ENCODE measurements at regions not wholly inside any gene's neighbourhood (a gene's known extent, or its start where the extent isn't known, plus 50 kb on each side); places are given as distances from the start of the nearest gene placed in this dataset.

GRCh38 chr7:47145186-47145725 lies 436.7 kb downstream of the TNS3 start:
- DNase-seq, result no peak

DNA sequence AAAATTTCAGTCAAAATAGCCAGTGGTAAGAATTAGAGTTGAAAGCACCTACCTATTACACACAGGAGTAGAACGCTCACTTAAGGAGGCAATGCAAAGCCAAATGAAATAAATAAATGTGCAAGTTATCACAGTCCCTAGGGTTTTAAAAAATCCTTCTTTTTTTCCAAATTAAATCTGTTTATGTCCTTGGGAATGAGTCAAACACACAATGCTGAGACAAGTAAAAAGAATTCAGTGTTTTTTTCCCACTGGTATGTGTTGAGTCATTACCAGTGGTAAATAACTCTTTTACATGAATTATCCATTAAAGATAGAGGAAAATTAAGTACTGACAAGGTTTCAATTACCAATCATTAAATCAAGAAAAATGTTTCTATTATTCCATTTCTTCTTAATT lies 438.6 kb downstream of the TNS3 start:
- DNase-seq, result no peak

- no peak for DNase-seq
These were observed 439.1 kb downstream of the TNS3 start for GRCh38 chr7:47142867-47143175.

DNA sequence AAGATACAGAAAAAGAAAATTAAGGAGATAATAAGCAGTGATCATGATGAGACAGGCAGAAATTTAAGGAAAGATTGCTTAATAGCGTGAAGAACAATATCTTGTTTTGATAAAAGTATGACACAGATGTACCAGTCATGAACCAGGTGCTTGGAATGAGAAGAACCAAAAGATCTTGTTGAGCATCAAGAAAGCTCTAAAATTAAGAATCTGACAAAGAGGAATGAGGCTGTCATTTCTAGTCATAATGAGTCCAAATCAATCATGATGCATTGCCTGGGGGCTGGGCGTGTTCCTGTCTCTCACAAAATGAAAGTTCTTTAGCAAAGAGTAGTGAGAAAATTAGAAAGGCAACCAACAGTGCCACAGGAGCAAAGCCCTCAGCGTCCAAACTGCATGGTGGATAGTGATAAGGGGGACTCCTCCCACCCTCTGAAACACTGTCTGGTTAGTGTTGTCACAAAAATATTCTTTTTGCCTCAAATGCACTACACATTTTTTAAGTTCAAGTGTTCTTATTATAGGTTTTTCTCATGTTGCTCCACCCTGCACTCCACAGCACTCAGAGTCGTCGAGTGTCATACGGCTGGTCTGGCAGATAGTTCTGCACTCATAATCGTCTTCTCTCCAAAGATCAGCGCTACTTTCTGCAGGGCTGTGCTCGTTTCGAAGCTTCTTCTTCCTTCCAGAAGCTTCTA lies 439.6 kb downstream of the TNS3 start:
- DNase-seq, result no peak

DNA sequence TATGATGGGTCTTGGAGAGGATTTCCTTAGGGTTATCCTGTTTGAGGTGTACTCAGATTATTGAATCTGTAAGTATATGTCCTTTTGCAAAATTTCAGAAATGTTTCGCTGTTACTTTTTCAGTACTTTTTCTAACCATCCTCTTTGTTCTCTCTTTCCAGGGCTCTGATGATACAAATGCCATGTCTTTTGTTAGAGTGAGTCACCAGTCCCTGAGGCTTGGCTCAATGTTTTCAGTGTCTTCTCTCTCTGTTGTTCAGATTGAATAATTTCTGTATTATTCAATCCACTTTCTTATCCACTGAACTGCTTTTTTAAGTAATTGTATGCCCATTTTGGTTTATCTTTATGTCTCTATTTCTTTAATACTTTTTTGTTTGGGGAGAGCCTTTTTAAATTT lies 449.4 kb downstream of the TNS3 start:
- DNase-seq, result no peak

- DNase-seq, result no peak
These were observed 453.2 kb downstream of the TNS3 start for GRCh38 chr7:47128700-47129099.

- no peak for DNase-seq
These were observed 456.4 kb downstream of the TNS3 start for GRCh38 chr7:47125529-47125928.

DNA sequence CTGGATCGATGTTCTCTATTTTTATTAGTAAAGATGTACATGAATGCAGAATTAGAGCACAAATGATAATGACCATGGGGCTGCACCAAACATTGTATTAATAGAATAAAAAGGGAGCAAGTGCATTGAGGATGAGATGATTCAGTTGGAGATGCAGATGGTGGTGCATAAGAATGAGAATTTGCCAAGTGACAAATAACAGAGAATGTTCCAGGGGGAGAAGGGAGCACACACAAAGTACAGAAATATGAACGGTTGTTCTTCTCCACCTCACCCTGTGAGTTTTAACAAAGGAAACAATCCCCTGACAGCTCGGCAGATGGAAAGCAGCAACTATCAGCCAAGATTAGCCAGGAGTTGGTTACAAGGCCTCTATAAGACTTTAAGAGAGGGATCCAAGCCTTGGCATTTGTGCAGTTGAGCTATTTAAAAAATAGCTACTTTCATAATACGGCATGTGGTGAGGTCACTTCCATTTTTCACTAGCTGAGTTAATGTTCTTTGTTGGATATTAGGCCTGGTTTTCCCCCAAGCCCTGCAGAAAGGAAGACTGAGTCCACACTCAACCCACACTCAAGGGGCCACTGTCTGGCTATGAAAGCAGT lies 462.5 kb downstream of the TNS3 start:
- DNase-seq, result no peak

DNA sequence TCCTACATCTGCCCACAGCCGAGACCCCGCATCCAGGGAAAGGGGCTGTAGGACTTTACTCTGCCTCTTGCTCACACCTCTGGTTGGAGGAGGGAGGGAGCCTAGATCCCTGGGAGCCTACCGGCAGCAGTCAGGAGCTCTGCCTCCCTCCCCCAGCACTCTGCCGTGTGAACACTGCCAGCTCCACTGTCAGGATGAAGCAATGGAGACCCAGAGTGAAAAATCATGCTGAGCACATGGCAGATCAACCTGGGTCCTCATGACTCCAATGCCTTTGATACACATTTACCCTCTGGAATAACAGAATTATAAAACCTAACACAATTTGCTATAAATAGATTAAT lies 477.7 kb downstream of the TNS3 start:
- DNase-seq, result no peak

GRCh38 chr7:47103498-47104205 lies 478.3 kb downstream of the TNS3 start:
- no peak for DNase-seq

- DNase-seq, result no peak
These were observed 479.5 kb downstream of the TNS3 start for GRCh38 chr7:47102331-47102841.

GRCh38 chr7:47100817-47101435 lies 481.0 kb downstream of the TNS3 start:
- peak; percentile 56 for DNase-seq

DNA sequence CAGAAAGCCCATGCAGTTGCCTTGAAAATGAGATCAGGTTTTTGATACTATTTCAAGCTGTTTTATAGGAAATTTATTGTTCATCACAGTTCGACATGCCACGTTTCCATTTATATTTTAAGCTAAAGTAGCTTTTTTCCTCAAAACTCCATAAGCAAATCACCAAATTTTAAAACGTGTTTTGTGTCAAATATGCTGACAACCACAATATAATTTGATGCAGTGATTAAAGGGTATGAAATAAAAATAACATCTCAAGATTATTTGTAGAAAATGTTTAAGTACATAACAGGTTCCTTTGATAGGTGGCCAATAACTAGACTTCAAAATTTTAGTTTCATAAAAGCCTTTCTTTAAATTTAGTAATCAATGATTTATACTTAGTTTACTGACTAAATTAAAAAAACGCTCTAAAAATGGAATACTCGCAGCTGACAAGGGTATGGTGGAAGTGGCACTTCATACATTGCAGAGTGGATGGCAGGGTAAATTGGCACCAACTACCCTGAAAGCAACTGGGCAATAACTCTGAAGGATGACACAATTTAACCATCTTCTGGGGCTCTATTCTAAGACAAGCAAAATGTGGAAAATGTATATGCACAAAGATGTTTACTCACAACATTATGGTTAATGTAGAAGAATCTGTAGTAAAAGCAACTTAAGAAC lies 481.6 kb downstream of the TNS3 start:
- DNase-seq, result no peak

GRCh38 chr7:47097431-47097830 lies 484.5 kb downstream of the TNS3 start:
- no peak for DNase-seq

DNA sequence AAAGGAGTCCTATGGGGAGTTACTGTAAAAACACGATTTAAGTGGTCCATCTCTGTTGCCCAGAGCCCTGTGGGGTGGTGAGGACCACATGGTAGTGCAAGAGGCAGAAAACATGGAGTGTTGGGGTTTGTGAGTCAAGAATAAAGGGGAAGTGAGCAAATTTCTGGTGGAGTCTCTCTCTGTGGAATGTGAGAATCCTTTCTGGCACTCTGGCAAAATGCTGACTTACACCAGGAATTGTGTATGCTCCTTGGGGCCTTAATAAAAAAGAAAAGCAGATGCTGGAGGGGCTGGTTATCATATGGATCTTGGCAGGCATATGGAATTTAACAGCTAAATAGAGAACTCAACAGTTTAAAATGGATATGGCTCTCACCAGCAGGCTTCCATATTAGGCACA lies 486.0 kb downstream of the TNS3 start:
- no peak for DNase-seq

- DNase-seq, result no peak
These were observed 487.4 kb downstream of the TNS3 start for GRCh38 chr7:47094462-47094861.

GRCh38 chr7:47093320-47094234 lies 488.3 kb downstream of the TNS3 start:
- no peak for DNase-seq

DNA sequence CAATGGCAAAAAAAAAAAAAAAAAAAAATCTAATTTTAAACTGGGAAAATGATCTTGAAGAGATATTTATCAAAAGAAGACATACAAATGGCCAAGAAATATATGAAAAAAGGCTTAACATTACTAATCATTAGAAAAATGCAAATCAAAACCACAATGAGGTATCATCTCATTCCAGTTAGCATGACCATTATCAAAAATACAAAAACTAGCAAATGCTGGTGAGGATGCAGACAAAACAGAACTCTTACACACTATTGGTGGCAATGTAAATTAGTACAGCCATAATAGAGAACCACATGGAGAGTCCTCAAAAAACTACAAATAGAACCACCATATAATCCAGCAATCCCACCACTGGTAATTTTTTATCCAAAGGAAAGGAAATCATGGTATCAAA lies 489.6 kb downstream of the TNS3 start:
- DNase-seq, result no peak

DNA sequence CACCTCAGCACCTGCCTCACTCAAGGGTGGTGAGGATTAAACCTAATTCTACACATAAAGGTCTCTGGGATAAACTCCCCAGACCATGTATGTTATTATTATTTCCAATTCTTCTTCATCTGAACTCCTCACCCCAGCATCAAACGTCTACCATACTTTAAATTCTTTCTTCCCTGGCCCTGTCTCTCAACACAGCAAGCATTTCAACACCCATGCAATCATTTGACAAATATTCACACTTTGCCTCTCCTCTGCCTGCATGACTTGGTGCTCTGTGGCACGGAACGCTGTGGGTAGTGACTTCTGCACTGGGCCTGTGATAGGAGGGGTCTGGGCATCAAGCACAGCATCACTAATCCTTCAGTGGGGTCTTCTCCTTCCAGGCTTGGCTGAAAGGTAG lies 490.8 kb downstream of the TNS3 start:
- no peak for DNase-seq

DNA sequence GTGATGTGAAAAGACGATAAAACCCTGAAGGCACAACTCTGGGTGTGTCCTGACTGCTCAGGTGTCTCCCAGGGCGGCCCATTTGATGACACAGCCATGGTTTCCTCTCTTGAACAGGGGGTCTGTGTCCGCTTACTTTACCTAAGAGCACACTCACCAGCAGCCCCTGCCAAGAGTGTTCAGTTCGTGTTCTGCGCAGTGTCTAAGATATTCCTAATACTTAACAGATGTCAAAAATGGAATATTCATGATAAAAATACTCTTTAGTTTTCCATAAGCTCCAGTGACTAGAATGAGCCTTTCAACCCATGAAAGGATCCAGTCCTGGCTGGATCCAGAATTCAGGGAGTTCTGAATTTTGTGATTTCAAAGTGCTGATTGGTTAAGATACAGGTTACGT lies 492.4 kb downstream of the TNS3 start:
- no peak for DNase-seq

DNA sequence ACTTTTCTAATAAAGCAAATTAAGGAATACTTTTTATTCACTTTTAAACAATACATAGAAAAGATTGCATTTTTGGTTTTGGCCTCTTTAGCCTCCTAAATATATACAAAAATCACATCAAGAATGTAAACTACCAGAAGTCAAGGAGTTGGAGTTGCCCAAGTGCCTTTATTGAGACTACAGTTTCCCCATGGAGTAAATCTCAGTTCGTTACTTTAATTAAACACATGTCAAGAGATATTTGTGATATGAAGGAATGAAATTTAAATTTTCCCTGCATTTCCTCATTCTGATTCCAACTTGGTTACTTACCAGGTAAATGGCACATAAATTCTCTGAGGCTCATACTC lies 492.9 kb downstream of the TNS3 start:
- no peak for DNase-seq

All from NCI-H1694 treated with DMSO at 0.1 percent for 48 hours (cell line).